Neural cell (in vitro differentiated cells): ENCODE measurements at regions not wholly inside any gene's neighbourhood (a gene's known extent, or its start where the extent isn't known, plus 50 kb on each side); places are given as distances from the start of the nearest gene placed in this dataset.

Source experiments
- EP300 ChIP-seq: fragments of 450-650 bp; conservative IDR thresholded peaks from 2 replicates; pipeline ENCODE4 v1.6.1; 2014; ENCODE audit warnings: antibody characterized with exemption, mild to moderate bottlenecking, moderate library complexity; ENCODE audit not compliant: poor library complexity, severe bottlenecking
- EZH2 ChIP-seq: fragments of 200-600, 300-800 bp; shearing (Covaris generic), sonication (generic); IDR thresholded peaks from 2 replicates; pipeline ENCODE4 v1.6.1; 2014; ENCODE audit warnings: antibody characterized with exemption, low read length, borderline replicate concordance, mild to moderate bottlenecking; ENCODE audit not compliant: insufficient read depth, poor library complexity, severe bottlenecking
- POLR2AphosphoS5 ChIP-seq: IDR thresholded peaks from 2 replicates; pipeline ENCODE4 v1.6.1; 2012
- RAD21 ChIP-seq: fragments of 450-650 bp; conservative IDR thresholded peaks from 2 replicates; pipeline ENCODE4 v1.6.1; 2014; ENCODE audit warnings: antibody characterized with exemption, mild to moderate bottlenecking, moderate library complexity
- SMC3 ChIP-seq: fragments of 450-650 bp; conservative IDR thresholded peaks from 2 replicates; pipeline ENCODE4 v1.6.1; 2014; ENCODE audit warnings: antibody characterized with exemption, mild to moderate bottlenecking, moderate library complexity; ENCODE audit not compliant: poor library complexity
- TAF1 ChIP-seq: IDR thresholded peaks from 2 replicates; pipeline ENCODE4 v1.6.1; 2012; ENCODE audit warnings: low read depth
- TF ChIP-seq, protein P1 (sequence below): fragments of 450-650 bp; IDR thresholded peaks from 2 replicates; pipeline ENCODE4 v1.5.1; 2014; ENCODE audit warnings: antibody characterized with exemption, mild to moderate bottlenecking, moderate library complexity; ENCODE audit not compliant: poor library complexity, severe bottlenecking

DNA sequence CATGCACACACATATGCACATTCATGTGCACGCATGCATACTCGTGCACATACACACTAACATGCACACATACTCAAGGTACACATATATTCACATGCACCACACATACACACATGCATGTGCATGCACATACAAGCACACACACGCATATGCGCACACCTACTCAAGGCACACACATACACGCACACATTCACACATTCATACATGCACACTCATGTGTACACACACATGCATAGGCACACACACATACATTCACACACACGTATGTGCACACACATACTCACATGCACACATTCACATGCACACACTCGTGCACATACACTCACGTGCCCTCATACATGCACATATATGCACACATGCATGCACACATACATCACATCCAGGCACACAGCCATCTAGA lies 489.0 kb downstream of the MN1 start:
- TF ChIP-seq EP300: no peak
- TF ChIP-seq, protein P1, sequence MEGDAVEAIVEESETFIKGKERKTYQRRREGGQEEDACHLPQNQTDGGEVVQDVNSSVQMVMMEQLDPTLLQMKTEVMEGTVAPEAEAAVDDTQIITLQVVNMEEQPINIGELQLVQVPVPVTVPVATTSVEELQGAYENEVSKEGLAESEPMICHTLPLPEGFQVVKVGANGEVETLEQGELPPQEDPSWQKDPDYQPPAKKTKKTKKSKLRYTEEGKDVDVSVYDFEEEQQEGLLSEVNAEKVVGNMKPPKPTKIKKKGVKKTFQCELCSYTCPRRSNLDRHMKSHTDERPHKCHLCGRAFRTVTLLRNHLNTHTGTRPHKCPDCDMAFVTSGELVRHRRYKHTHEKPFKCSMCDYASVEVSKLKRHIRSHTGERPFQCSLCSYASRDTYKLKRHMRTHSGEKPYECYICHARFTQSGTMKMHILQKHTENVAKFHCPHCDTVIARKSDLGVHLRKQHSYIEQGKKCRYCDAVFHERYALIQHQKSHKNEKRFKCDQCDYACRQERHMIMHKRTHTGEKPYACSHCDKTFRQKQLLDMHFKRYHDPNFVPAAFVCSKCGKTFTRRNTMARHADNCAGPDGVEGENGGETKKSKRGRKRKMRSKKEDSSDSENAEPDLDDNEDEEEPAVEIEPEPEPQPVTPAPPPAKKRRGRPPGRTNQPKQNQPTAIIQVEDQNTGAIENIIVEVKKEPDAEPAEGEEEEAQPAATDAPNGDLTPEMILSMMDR: no peak
- TF ChIP-seq TAF1: no peak
- no peak for TF ChIP-seq RAD21
- TF ChIP-seq EZH2: no peak
- no peak for TF ChIP-seq SMC3
- TF ChIP-seq POLR2AphosphoS5: peak; percentile 58
